ENCODE measurements at regions not wholly inside any gene's neighbourhood (a gene's known extent, or its start where the extent isn't known, plus 50 kb on each side); places are given as distances from the start of the nearest gene placed in this dataset.

GRCh38 chr1:54464031-54464476, 57.9 kb upstream of the SSBP3 start:
- peak overlapping the region; percentile 32 for H3K4me3 ChIP-seq (ENCODE audit: low read length, poor library complexity, severe bottlenecking)
- no peaks in the 10 kb centered on the region for H3K36me3 ChIP-seq (ENCODE audit: insufficient read depth, low read length)
- H2AFZ ChIP-seq (ENCODE audit: low read length), result peak overlapping the region; percentile 77
- no peaks in the 10 kb centered on the region for H3K9me3 ChIP-seq (ENCODE audit: insufficient read depth, low read depth, low read length)
- H3K4me1 ChIP-seq (ENCODE audit: insufficient read depth, low read length, poor library complexity, severe bottlenecking), result peaks cover 27% of the 10 kb centered on the region
- H3K27me3 ChIP-seq (ENCODE audit: insufficient read depth, low read length, poor library complexity, severe bottlenecking), result no peaks in the 10 kb centered on the region
- H4K20me1 ChIP-seq (ENCODE audit: insufficient read depth, low read length, poor library complexity, severe bottlenecking), result no peaks in the 10 kb centered on the region
- no peaks in the 10 kb centered on the region for H3K9me2 ChIP-seq (replicated peaks; ENCODE audit: low read depth, low read length)
- no peaks in the 10 kb centered on the region for H3F3A ChIP-seq (ENCODE audit: low read depth)
- H3K79me2 ChIP-seq (ENCODE audit: insufficient read depth, low read length), result no peaks in the 10 kb centered on the region
- H3K4me2 ChIP-seq (ENCODE audit: low read depth, low read length, poor library complexity, severe bottlenecking), result peak overlapping the region; percentile 56
- H3K9ac ChIP-seq (ENCODE audit: low read depth, low read length, poor library complexity, severe bottlenecking), result peak overlapping the region; percentile 65
- TF ChIP-seq CTCF (conservative IDR thresholded peaks at IDR 0.05; ENCODE audit: low read length) (no peak), EZH2phosphoT487 (IDR thresholded peaks at IDR 0.05; ENCODE audit: borderline replicate concordance) (no peak)

- H3K4me3 ChIP-seq (ENCODE audit: low read length, poor library complexity, severe bottlenecking), result no peak overlapping the region
- H3K79me2 ChIP-seq (ENCODE audit: insufficient read depth, low read length), result no peaks in the 10 kb centered on the region
- no peaks in the 10 kb centered on the region for H3K36me3 ChIP-seq (ENCODE audit: insufficient read depth, low read length)
- H3F3A ChIP-seq (ENCODE audit: low read depth), result no peaks in the 10 kb centered on the region
- 0 out of 2 replicates have a peak overlapping the region, but pooled peaks have one; percentile 77 for H2AFZ ChIP-seq (ENCODE audit: low read length)
- peak overlapping the region; percentile 65 for H3K9ac ChIP-seq (ENCODE audit: low read depth, low read length, poor library complexity, severe bottlenecking)
- peaks cover 27% of the 10 kb centered on the region for H3K4me1 ChIP-seq (ENCODE audit: insufficient read depth, low read length, poor library complexity, severe bottlenecking)
- H3K9me3 ChIP-seq (ENCODE audit: insufficient read depth, low read depth, low read length), result no peaks in the 10 kb centered on the region
- H3K4me2 ChIP-seq (ENCODE audit: low read depth, low read length, poor library complexity, severe bottlenecking), result no peak overlapping the region
- H3K9me2 ChIP-seq (replicated peaks; ENCODE audit: low read depth, low read length), result no peaks in the 10 kb centered on the region
- no peaks in the 10 kb centered on the region for H4K20me1 ChIP-seq (ENCODE audit: insufficient read depth, low read length, poor library complexity, severe bottlenecking)
- TF ChIP-seq EZH2phosphoT487 (IDR thresholded peaks at IDR 0.05; ENCODE audit: borderline replicate concordance) (no peak), CTCF (conservative IDR thresholded peaks at IDR 0.05; ENCODE audit: low read length) (no peak)
- no peaks in the 10 kb centered on the region for H3K27me3 ChIP-seq (ENCODE audit: insufficient read depth, low read length, poor library complexity, severe bottlenecking)
These were observed 57.3 kb upstream of the SSBP3 start for GRCh38 chr1:54463259-54464030.

- no peaks in the 10 kb centered on the region for H3K9me3 ChIP-seq (ENCODE audit: insufficient read depth, low read depth, low read length)
- H3K36me3 ChIP-seq (ENCODE audit: insufficient read depth, low read length), result no peaks in the 10 kb centered on the region
- no peaks in the 10 kb centered on the region for H3K9me2 ChIP-seq (replicated peaks; ENCODE audit: low read depth, low read length)
- no peak overlapping the region for H3K9ac ChIP-seq (ENCODE audit: low read depth, low read length, poor library complexity, severe bottlenecking)
- no peak overlapping the region for H3K4me2 ChIP-seq (ENCODE audit: low read depth, low read length, poor library complexity, severe bottlenecking)
- H4K20me1 ChIP-seq (ENCODE audit: insufficient read depth, low read length, poor library complexity, severe bottlenecking), result no peaks in the 10 kb centered on the region
- no peaks in the 10 kb centered on the region for H3K79me2 ChIP-seq (ENCODE audit: insufficient read depth, low read length)
- no peak overlapping the region for H3K4me3 ChIP-seq (ENCODE audit: low read length, poor library complexity, severe bottlenecking)
- no peaks in the 10 kb centered on the region for H3K27me3 ChIP-seq (ENCODE audit: insufficient read depth, low read length, poor library complexity, severe bottlenecking)
- TF ChIP-seq CTCF (conservative IDR thresholded peaks at IDR 0.05; ENCODE audit: low read length) (no peak), EZH2phosphoT487 (IDR thresholded peaks at IDR 0.05; ENCODE audit: borderline replicate concordance) (no peak)
- H3K4me1 ChIP-seq (ENCODE audit: insufficient read depth, low read length, poor library complexity, severe bottlenecking), result peaks cover 27% of the 10 kb centered on the region
- no peak overlapping the region for H2AFZ ChIP-seq (ENCODE audit: low read length)
- no peaks in the 10 kb centered on the region for H3F3A ChIP-seq (ENCODE audit: low read depth)
These were observed 56.5 kb upstream of the SSBP3 start for GRCh38 chr1:54462597-54463258.

Measured in Loucy (cell line).